NB4 (cell line): ENCODE measurements at regions not wholly inside any gene's neighbourhood (a gene's known extent, or its start where the extent isn't known, plus 50 kb on each side); places are given as distances from the start of the nearest gene placed in this dataset.

Source experiments
- CTCF ChIP-seq: IDR thresholded peaks from one replicate; pipeline ENCODE4 v1.5.1; 2012; ENCODE audit warnings: low read depth, low read length
- MAX ChIP-seq: IDR thresholded peaks from 2 replicates; pipeline ENCODE4 v1.6.1; 2011; ENCODE audit warnings: low read depth, low read length
- MYC ChIP-seq: IDR thresholded peaks from 2 replicates; pipeline ENCODE4 v1.6.1; 2011; ENCODE audit warnings: low read depth, low read length

- no peak for TF ChIP-seq CTCF
- TF ChIP-seq MYC, result no peak
- no peak for TF ChIP-seq MAX
Measured at GRCh38 chr7:142401951-142402350, 144.1 kb upstream of the PRSS58 start.
